ENCODE measurements at regions not wholly inside any gene's neighbourhood (a gene's known extent, or its start where the extent isn't known, plus 50 kb on each side); places are given as distances from the start of the nearest gene placed in this dataset.

GRCh38 chr9:69955536-69956355 is 87.9 kb upstream of the MAMDC2 start:
- no peak for DNase-seq

- DNase-seq: no peak
These were observed 81.8 kb upstream of the MAMDC2 start for GRCh38 chr9:69961843-69962242.

- no peak for DNase-seq
These were observed 79.8 kb upstream of the MAMDC2 start for GRCh38 chr9:69963803-69964202.

GRCh38 chr9:69964446-69964845 is 79.2 kb upstream of the MAMDC2 start:
- DNase-seq: no peak

- DNase-seq: no peak
These were observed 78.1 kb upstream of the MAMDC2 start for GRCh38 chr9:69965416-69966145.

GRCh38 chr9:69967344-69967743 is 76.3 kb upstream of the MAMDC2 start:
- DNase-seq: no peak

GRCh38 chr9:69970001-69970533 is 73.6 kb upstream of the MAMDC2 start:
- no peak for DNase-seq

GRCh38 chr9:69971643-69972449 is 71.8 kb upstream of the MAMDC2 start:
- peak; percentile 52 for DNase-seq

- DNase-seq: no peak
These were observed 68.0 kb upstream of the MAMDC2 start for GRCh38 chr9:69975681-69976080.

GRCh38 chr9:69976152-69976551 is 67.5 kb upstream of the MAMDC2 start:
- DNase-seq: no peak

GRCh38 chr9:69980041-69980440 is 63.6 kb upstream of the MAMDC2 start:
- DNase-seq: no peak

- no peak for DNase-seq
These were observed 63.1 kb upstream of the MAMDC2 start for GRCh38 chr9:69980591-69980990.

- DNase-seq: no peak
These were observed 61.8 kb upstream of the MAMDC2 start for GRCh38 chr9:69981686-69982445.

- DNase-seq: no peak
These were observed 58.8 kb upstream of the MAMDC2 start for GRCh38 chr9:69984831-69985230.

- DNase-seq: no peak
These were observed 57.7 kb upstream of the MAMDC2 start for GRCh38 chr9:69985971-69986370.

- no peak for DNase-seq
These were observed 56.7 kb upstream of the MAMDC2 start for GRCh38 chr9:69986970-69987369.

- DNase-seq: no peak
These were observed 56.2 kb upstream of the MAMDC2 start for GRCh38 chr9:69987457-69987856.

- no peak for DNase-seq
These were observed 50.5 kb upstream of the MAMDC2 start for GRCh38 chr9:69993110-69993509.

Data from midbrain (tissue), 1 donor.